NT2/D1 (cell line): ENCODE measurements at regions not wholly inside any gene's neighbourhood (a gene's known extent, or its start where the extent isn't known, plus 50 kb on each side); places are given as distances from the start of the nearest gene placed in this dataset.

Experiments
- SUZ12 ChIP-seq: IDR thresholded peaks from 2 replicates; pipeline ENCODE4 v1.6.1; 2011; ENCODE audit not compliant: insufficient read length, insufficient read depth; ENCODE audit errors: extremely low read depth
- YY1 ChIP-seq: IDR thresholded peaks from 2 replicates; pipeline ENCODE4 v1.6.1; 2011; ENCODE audit not compliant: insufficient read length, insufficient read depth
- ZNF274 ChIP-seq: IDR thresholded peaks from 2 replicates; pipeline ENCODE4 v1.6.1; 2011; ENCODE audit warnings: mild to moderate bottlenecking, low read depth, low read length

DNA sequence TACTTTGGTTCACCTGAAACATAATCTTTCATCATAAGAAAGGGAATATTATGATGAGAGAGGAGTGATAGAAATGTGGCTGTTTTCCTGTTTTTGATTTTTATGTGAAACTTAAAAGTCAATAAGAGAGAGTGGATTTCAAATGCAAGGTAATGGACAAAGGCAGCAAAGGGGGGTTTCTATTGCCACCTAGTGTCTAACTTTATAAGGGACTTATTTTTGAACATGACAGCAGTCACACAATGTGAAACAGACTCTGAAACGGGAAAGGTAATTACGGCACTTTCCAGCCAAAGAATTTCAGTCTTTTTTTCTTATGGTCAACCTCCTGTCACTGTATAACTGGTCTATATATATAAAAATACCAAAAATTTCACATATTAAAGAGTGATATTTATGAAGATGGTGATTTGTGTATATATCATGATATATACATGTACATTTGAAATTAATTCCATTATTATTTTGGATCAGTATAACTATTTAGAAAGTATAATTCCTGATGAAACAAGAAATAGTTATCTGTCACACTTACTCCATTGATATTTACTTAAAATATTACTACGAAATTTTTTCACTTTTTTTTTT is 127.1 kb downstream of the FBXO8 start:
- TF ChIP-seq YY1 (no peak), SUZ12 (no peak), ZNF274 (no peak)
